IPS-20b (cell line): ENCODE measurements at regions not wholly inside any gene's neighbourhood (a gene's known extent, or its start where the extent isn't known, plus 50 kb on each side); places are given as distances from the start of the nearest gene placed in this dataset.

Experiments
- H3K27ac ChIP-seq: one replicate; pipeline ENCODE4 v1.5.1; 2013; ENCODE audit warnings: low read length
- H3K27me3 ChIP-seq: 2 replicates; pipeline ENCODE4 v1.6.1; 2013; ENCODE audit warnings: mild to moderate bottlenecking, low read length, inconsistent platforms; ENCODE audit not compliant: insufficient read depth
- H3K36me3 ChIP-seq: 2 replicates; pipeline ENCODE4 v1.6.1; 2013; ENCODE audit warnings: low read depth, mild to moderate bottlenecking, inconsistent platforms, low read length, moderate library complexity; ENCODE audit not compliant: insufficient read depth
- H3K4me1 ChIP-seq: 2 replicates; pipeline ENCODE4 v1.6.1; 2013; ENCODE audit warnings: mild to moderate bottlenecking, control low read depth, inconsistent platforms, low read length, moderate library complexity; ENCODE audit not compliant: insufficient read depth
- H3K4me3 ChIP-seq: 2 replicates; pipeline ENCODE4 v1.5.1; 2013; ENCODE audit warnings: mild to moderate bottlenecking, low read length, inconsistent platforms
- H3K9ac ChIP-seq: 2 replicates; pipeline ENCODE4 v1.6.1; 2013; ENCODE audit warnings: low read depth, mild to moderate bottlenecking, inconsistent platforms, low read length, moderate library complexity
- H3K9me3 ChIP-seq: 2 replicates; pipeline ENCODE4 v1.6.1; 2013; ENCODE audit warnings: mild to moderate bottlenecking, low read depth, low read length, inconsistent platforms; ENCODE audit not compliant: insufficient read depth

DNA sequence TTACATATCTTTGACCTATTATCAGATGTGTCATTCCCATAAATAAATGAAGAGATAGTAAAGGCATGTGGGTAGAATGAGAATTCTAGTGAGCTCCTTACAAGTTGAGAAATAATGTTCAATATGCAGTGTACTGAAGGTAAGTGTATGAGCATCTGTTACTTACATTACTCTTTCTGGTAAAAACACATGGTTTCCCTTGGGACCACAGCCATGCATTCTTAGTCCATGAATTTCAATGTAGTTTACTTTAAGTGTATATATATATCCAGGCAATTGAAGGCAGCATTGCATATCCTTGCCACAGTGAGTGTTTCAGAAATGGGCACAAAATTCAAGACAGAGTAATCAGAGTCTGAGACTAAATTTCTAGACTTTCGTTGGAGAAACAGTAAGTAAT, 277.2 kb downstream of the CXXC4 start:
- no peak overlapping the region for H3K4me3 ChIP-seq
- H3K36me3 ChIP-seq: no peaks in the 10 kb centered on the region
- no peak overlapping the region for H3K9ac ChIP-seq
- no peaks in the 10 kb centered on the region for H3K27me3 ChIP-seq
- no peaks in the 10 kb centered on the region for H3K4me1 ChIP-seq
- H3K9me3 ChIP-seq: no peaks in the 10 kb centered on the region
- H3K27ac ChIP-seq: no peak overlapping the region

DNA sequence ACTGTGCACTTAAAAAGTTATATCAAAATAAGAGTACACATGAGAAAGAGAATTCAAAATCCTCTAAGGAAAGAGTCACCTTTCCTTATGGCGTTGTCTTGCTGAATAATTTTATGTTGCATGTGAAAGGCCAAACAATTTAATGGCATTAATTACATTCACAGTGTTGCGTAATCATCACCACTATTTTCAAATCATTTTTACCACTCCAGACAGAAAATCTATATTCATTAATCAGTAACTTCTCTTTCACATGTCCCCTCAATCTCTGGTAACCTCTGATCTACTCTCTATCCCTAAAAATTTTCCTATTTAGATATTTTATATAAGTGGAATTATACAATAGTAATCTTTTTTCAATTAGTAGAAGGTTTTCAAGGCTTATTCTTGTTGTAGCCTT, 283.0 kb downstream of the CXXC4 start:
- H3K4me3 ChIP-seq: no peak overlapping the region
- no peaks in the 10 kb centered on the region for H3K9me3 ChIP-seq
- no peaks in the 10 kb centered on the region for H3K36me3 ChIP-seq
- H3K4me1 ChIP-seq: peaks cover 4% of the 10 kb centered on the region; the same call in 1 of the 2 replicates
- H3K27ac ChIP-seq: no peak overlapping the region
- H3K27me3 ChIP-seq: no peaks in the 10 kb centered on the region
- no peak overlapping the region for H3K9ac ChIP-seq

DNA sequence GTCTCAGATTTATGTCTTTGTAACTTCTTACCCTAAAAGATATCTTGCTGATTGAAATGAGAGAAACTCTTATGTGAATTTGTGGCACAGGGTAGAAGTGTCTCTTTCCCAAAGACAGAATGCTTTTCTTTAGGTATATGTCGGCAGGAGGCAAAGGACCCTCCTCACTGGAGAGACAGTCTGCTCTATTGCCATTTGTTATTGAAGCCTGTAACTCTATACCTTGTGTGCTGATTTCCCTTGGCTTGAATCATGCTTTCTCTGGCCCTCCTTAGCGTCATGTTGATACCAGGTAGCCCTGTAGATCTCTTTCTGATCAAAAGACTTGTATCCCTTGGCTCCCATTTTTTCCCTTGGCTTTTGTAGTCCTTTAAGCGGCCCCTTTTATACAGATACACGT, 284.3 kb downstream of the CXXC4 start:
- no peaks in the 10 kb centered on the region for H3K36me3 ChIP-seq
- H3K27me3 ChIP-seq: no peaks in the 10 kb centered on the region
- H3K9ac ChIP-seq: no peak overlapping the region
- no peak overlapping the region for H3K27ac ChIP-seq
- peaks cover 4% of the 10 kb centered on the region; the same call in 1 of the 2 replicates for H3K4me1 ChIP-seq
- H3K4me3 ChIP-seq: no peak overlapping the region
- no peaks in the 10 kb centered on the region for H3K9me3 ChIP-seq

DNA sequence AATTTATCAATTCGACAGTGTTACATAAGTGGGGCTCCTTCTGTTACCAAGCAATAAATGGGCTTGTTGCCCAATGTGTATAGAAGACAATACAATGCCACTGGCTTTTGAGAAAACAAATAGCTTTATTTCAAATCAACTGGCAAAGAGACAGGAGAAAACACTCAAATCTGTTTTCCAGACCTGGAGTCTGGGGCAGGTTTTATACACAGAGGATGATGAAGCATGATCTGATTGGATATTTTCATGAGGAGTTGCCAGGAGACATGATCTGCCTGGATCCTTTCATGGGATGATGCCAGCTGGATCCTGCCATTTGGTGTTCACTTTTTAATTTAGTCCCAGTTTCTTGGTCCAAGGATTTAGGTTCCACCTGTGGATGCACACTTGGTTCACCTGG, 287.9 kb downstream of the CXXC4 start:
- Histone ChIP-seq H3K27me3 (no peaks in the 10 kb centered on the region), H3K27ac (no peak overlapping the region), H3K9ac (no peak overlapping the region), H3K36me3 (no peaks in the 10 kb centered on the region), H3K4me1 (peaks cover 4% of the 10 kb centered on the region; the same call in 1 of the 2 replicates), H3K4me3 (no peak overlapping the region), H3K9me3 (no peaks in the 10 kb centered on the region)

DNA sequence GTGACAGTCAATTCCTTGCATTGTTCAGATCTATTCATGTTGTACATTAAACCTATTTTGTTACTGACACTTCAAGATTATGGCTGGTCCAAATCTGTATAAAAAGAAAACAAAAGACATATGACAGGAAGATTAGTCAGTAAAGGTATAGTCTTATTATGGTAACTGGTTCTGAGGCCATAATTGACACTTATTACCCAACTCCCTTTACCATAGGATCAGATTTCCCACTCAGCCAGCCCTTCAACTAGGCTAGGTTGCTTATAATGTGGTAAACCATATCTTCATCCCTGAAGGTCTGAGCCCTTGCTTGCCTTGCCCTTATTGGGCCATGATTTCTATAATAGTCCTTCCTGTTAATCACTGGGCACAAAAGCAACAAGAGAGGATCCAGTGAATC, 289.6 kb downstream of the CXXC4 start:
- H3K9me3 ChIP-seq: no peaks in the 10 kb centered on the region

DNA sequence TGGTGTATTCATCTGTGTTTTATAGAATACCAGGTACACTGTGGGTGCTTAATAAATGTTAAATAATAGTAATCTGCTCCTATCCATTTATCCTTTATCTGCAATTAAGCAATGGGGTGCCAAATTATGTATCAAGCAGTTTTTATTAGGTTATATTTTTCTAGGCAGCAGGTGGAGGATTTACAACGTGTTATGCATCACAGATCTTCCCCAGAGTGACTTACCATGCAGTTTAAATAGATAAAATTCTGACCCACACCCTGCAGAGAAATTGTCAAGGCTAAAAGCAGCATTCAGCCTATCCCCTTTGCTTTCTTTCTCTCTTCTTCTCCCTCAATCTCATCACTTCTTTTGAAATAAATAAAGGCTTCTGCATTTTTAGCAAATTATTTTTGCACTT, 306.4 kb downstream of the CXXC4 start:
- Histone ChIP-seq H3K36me3 (no peaks in the 10 kb centered on the region), H3K9me3 (no peaks in the 10 kb centered on the region), H3K27me3 (no peaks in the 10 kb centered on the region), H3K9ac (no peak overlapping the region), H3K4me1 (no peaks in the 10 kb centered on the region), H3K4me3 (no peak overlapping the region), H3K27ac (no peak overlapping the region)

More for the DNA sequence above, 289.6 kb downstream of the CXXC4 start:
- no peak overlapping the region for H3K9ac ChIP-seq
- no peaks in the 10 kb centered on the region for H3K27me3 ChIP-seq
- no peak overlapping the region for H3K4me3 ChIP-seq
- H3K36me3 ChIP-seq: no peaks in the 10 kb centered on the region
- H3K27ac ChIP-seq: no peak overlapping the region
- H3K4me1 ChIP-seq: no peaks in the 10 kb centered on the region

DNA sequence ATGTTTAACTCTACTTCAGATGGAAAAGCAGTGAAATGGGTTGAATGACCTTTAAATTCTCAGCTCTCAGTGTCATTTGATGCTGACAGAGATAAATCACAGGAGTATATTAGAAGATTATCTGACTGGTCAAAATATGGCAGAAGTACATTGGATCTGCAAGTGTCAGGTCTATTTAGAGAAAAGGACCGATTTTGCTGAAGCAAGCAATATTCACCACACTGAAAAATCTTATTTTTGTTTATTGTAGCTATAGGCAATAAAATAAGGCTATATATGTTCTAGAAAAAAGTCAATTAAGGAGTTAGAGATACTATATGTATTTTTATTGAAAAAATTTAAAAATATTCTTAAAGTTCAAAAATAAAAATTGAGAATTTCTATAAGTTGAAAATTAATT, 325.3 kb downstream of the CXXC4 start:
- no peak overlapping the region for H3K4me3 ChIP-seq
- H3K27ac ChIP-seq: no peak overlapping the region
- no peak overlapping the region for H3K9ac ChIP-seq
- H3K27me3 ChIP-seq: no peaks in the 10 kb centered on the region
- no peaks in the 10 kb centered on the region for H3K9me3 ChIP-seq
- no peaks in the 10 kb centered on the region for H3K36me3 ChIP-seq
- no peaks in the 10 kb centered on the region for H3K4me1 ChIP-seq

DNA sequence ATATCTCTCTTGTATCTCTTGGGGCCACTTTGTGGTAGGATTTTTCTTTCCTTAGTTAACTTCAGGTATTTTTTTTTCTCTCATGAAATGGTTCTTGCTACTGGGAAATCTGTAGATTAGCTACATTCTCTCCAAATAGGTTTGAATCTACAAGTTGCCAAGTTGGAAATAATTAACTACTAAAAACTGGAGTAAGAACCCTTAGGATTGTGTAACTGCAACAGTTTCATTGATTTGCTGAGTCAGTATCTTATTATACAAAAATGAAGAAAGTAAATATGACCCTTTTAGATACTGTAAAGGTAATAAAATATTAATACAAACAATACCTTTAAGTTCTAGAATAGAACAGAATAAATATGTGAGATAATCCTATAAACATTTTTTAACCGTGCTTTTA, 327.9 kb downstream of the CXXC4 start:
- no peak overlapping the region for H3K27ac ChIP-seq
- no peak overlapping the region for H3K9ac ChIP-seq
- no peaks in the 10 kb centered on the region for H3K4me1 ChIP-seq
- no peaks in the 10 kb centered on the region for H3K27me3 ChIP-seq
- H3K36me3 ChIP-seq: no peaks in the 10 kb centered on the region
- H3K9me3 ChIP-seq: no peaks in the 10 kb centered on the region
- H3K4me3 ChIP-seq: no peak overlapping the region

DNA sequence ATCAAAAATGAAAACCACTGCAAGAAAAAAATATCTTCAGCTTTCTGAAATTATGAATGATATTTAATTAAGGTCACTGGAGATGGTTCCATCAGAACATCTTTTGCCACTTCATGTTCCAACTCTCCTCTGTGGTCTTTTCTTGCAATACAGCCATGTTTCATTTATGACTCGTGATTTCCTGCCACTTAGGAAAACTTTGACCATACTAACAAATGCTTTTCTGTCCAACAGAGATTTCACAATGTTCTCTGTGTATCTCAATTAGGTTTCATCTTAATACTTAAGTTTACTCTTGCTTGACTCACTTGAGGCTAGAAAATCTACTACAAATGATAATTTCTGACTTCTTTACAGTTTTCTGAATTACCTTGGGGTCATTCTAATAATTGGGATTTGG, 330.9 kb downstream of the CXXC4 start:
- Histone ChIP-seq H3K36me3 (no peaks in the 10 kb centered on the region), H3K9me3 (no peaks in the 10 kb centered on the region)

DNA sequence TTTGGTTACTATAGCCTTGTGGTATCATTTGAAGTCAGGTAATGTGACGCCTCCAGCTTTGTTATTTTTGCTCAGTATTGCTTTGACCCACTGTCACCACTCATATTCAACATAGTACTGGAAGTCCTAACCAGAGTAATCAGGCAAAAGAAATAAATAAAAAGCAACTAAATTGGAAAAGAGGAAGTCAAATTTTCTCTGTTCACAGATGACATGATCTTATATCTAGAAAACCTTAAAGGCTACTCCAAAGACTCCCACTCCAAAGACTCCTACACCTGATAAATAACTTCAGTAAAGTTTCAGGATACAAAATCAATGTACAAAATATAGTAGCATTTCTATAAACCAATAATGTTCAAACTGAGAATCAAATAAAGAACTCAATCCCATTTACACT, 348.6 kb downstream of the CXXC4 start:
- no peaks in the 10 kb centered on the region for H3K9me3 ChIP-seq
- no peak overlapping the region for H3K9ac ChIP-seq
- H3K4me3 ChIP-seq: no peak overlapping the region
- H3K4me1 ChIP-seq: no peaks in the 10 kb centered on the region
- H3K36me3 ChIP-seq: no peaks in the 10 kb centered on the region
- no peak overlapping the region for H3K27ac ChIP-seq
- no peaks in the 10 kb centered on the region for H3K27me3 ChIP-seq

More for the DNA sequence above, 330.9 kb downstream of the CXXC4 start:
- no peaks in the 10 kb centered on the region for H3K4me1 ChIP-seq
- H3K9ac ChIP-seq: no peak overlapping the region
- H3K27me3 ChIP-seq: no peaks in the 10 kb centered on the region
- no peak overlapping the region for H3K4me3 ChIP-seq
- H3K27ac ChIP-seq: no peak overlapping the region

DNA sequence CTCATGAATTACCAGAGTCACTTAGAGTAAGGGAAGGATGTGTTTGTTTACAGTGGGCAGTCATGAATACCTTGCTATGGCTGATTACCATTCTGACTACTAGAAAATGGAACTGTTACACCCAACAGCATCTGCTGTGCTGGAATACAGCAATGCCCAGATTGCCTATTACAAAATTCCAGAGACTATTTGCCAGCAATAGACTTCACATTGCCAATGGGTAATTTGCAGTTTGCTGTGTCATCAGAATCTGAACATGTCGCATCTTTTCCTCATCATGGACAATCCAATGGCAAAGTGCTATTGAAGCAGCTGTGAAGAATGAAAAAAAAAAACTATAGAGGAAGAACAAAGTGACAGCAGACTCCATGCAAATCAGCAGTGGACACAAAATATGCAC, 356.6 kb downstream of the CXXC4 start:
- Histone ChIP-seq H3K9me3 (no peaks in the 10 kb centered on the region), H3K9ac (no peak overlapping the region), H3K27ac (no peak overlapping the region)

DNA sequence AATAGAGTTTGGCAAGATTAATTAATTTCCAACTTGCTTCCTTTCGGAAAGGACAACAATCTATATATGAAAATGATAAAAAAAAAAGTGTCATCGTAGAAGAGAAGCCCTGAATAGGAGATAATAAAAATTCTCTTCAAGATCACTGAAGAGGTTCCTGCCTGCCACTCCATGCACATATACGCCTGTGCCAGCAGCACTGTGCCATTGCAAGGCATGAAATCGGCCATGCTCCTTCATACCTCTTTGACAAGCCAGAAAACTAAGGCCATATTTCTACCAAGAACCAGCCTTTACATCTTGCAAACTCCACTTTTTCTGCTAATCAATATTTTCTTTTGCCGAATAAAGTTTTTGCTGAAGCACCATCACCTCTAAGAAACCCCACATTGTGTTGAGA, 365.5 kb downstream of the CXXC4 start:
- no peak overlapping the region for H3K27ac ChIP-seq
- no peak overlapping the region for H3K9ac ChIP-seq
- H3K36me3 ChIP-seq: no peaks in the 10 kb centered on the region
- H3K4me3 ChIP-seq: no peak overlapping the region
- H3K4me1 ChIP-seq: no peaks in the 10 kb centered on the region
- no peaks in the 10 kb centered on the region for H3K27me3 ChIP-seq
- H3K9me3 ChIP-seq: no peaks in the 10 kb centered on the region

More for the DNA sequence above, 356.6 kb downstream of the CXXC4 start:
- Histone ChIP-seq H3K36me3 (no peaks in the 10 kb centered on the region), H3K4me1 (no peaks in the 10 kb centered on the region), H3K27me3 (no peaks in the 10 kb centered on the region), H3K4me3 (no peak overlapping the region)

DNA sequence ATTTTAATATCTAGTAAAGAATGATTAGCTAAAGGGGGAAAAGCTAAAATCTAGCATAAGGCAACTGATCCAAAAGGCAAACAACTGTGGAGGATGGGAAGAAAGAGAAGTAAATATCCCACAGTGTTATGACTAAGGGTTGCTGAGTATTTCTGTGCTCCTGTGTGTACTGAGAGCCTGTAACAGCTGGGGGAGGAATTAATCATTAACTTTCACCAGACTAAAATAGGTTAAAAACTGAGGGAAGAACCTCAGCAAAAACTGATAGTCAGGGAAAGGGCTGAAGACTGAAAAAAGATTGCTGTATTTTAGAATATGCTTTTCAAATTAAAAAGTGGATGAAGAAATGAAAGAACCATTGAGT, 365.9 kb downstream of the CXXC4 start:
- Histone ChIP-seq H3K36me3 (no peaks in the 10 kb centered on the region), H3K27ac (no peak overlapping the region), H3K9me3 (no peaks in the 10 kb centered on the region), H3K4me1 (no peaks in the 10 kb centered on the region), H3K9ac (no peak overlapping the region), H3K27me3 (no peaks in the 10 kb centered on the region), H3K4me3 (no peak overlapping the region)
